ENCODE measurements at regions not wholly inside any gene's neighbourhood (a gene's known extent, or its start where the extent isn't known, plus 50 kb on each side); places are given as distances from the start of the nearest gene placed in this dataset.
"Not testable (repeated sequence)": the region's sequence is repeated elsewhere in the genome, so short reads cannot be mapped to it uniquely, and the experiment has no call there.

- no peak for DNase-seq (ENCODE audit: low spot score)
These were observed 55.2 kb downstream of the RPL22L1 start for GRCh38 chr3:170814822-170815221.

- DNase-seq (ENCODE audit: low spot score) = no peak
These were observed 56.7 kb downstream of the RPL22L1 start for GRCh38 chr3:170813266-170813665.

GRCh38 chr3:170811928-170812591 lies 57.9 kb downstream of the RPL22L1 start:
- DNase-seq (ENCODE audit: low spot score) = peak; percentile 79

GRCh38 chr3:170811515-170811914 lies 58.5 kb downstream of the RPL22L1 start:
- no peak for DNase-seq (ENCODE audit: low spot score)

- no peak for DNase-seq (ENCODE audit: low spot score)
These were observed 60.0 kb downstream of the RPL22L1 start for GRCh38 chr3:170809975-170810357.

DNA sequence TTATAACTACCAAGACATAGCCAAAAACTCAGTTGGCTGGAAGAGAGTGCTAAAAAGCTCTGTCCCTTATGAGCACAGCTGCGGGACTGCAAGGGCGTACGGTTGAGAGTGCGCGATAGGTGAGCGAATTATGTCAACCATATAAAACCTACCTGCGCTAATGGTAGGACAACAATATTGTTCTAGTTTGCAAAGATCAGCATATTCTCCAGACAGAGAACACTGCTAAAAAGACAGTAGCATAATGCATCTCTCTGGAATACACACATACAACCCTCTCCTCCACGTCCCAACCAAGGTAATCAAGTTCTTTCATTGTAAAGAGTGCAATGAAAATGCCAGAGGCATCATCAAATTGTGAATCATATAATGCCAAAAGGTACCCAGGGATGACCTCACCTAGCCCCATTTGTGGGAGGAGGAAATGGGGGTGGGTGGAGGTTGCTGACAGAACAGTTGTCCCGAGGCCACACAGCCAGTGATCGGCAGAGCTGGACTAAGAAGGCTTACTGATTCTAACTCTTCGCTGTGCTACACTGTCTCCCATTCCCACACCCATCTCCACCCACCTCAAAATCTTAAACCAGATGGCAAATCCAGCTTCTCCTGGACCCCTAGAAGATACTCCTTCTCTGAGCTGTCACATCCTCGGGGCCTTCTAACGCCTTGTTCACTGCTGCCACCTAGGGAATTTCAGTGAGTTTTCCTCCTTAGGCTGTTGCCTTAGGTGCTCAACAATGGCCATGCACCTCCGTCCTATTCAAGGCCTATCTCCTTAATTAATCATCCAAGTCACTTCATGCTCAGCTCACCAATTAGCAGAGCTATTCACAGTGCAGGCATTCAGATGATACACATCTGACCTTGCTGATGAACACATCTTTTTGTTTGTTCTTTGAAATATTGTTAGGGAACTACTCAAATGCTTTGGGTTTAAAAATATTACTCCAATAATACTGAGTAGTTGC lies 60.7 kb downstream of the RPL22L1 start:
- peak; percentile 8 for DNase-seq (ENCODE audit: low spot score)

DNA sequence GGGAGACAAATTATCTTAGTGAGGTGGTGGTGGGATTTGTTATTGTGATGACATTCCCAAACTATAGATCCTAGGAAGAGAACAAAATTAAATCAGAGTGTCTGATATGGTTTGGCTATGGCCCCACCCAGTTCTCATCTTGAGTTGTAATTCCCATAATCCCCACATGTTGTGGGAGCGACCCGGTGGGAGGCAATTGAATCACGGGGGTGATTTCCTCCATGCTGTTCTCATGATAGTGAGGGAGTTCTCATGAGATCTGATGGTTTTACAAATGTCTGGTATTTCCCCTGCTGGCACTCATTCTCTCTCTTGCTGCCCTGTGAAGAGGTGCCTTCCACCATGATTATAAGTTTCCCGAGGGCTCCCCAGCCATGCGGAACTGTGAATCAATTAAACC lies 62.0 kb downstream of the RPL22L1 start:
- DNase-seq (ENCODE audit: low spot score) = no peak

- DNase-seq (ENCODE audit: low spot score) = no peak
These were observed 63.3 kb downstream of the RPL22L1 start for GRCh38 chr3:170806676-170807075.

DNA sequence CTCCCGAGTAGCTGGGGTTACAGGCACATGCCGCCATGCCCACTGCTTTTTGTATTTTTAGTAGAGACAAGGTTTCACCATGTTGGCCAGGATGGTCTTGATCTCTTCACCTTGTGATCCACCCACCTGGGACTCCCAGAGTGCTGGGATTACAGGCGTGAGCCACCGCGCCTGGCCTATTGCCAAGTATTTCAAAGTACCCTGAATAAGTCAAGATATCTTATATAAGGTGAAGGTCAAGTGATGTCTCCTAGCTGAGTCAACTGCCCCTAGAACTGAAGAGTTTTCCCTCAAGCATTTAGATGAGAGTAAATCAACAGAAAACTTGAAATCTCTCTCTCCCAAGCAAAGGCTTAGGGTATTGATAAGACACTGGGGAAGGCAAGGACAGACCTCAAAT lies 63.9 kb downstream of the RPL22L1 start:
- no peak for DNase-seq (ENCODE audit: low spot score)

GRCh38 chr3:170805296-170805695 lies 64.7 kb downstream of the RPL22L1 start:
- DNase-seq (ENCODE audit: low spot score) = not testable (repeated sequence)

GRCh38 chr3:170804634-170805033 lies 65.4 kb downstream of the RPL22L1 start:
- DNase-seq (ENCODE audit: low spot score) = not testable (repeated sequence)

DNA sequence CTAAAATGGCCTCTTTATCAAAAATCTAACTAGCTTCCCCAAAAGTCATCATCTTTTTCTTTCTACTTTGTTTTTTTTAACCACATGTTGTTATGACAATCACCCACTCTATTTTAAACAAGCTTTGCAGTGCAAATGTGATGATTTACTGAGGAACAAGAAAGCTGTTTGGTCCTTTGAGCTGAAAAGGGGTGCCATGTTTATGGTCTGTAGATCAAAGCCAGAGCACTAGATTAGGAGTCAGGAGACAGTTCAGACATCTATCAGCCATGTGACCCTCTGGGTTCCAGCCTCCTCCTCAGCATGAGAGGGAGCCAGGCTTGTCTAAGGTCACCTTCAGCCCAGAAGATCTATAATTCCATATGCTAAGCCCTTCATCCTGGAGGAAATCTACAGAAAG lies 65.9 kb downstream of the RPL22L1 start:
- no peak for DNase-seq (ENCODE audit: low spot score)

DNA sequence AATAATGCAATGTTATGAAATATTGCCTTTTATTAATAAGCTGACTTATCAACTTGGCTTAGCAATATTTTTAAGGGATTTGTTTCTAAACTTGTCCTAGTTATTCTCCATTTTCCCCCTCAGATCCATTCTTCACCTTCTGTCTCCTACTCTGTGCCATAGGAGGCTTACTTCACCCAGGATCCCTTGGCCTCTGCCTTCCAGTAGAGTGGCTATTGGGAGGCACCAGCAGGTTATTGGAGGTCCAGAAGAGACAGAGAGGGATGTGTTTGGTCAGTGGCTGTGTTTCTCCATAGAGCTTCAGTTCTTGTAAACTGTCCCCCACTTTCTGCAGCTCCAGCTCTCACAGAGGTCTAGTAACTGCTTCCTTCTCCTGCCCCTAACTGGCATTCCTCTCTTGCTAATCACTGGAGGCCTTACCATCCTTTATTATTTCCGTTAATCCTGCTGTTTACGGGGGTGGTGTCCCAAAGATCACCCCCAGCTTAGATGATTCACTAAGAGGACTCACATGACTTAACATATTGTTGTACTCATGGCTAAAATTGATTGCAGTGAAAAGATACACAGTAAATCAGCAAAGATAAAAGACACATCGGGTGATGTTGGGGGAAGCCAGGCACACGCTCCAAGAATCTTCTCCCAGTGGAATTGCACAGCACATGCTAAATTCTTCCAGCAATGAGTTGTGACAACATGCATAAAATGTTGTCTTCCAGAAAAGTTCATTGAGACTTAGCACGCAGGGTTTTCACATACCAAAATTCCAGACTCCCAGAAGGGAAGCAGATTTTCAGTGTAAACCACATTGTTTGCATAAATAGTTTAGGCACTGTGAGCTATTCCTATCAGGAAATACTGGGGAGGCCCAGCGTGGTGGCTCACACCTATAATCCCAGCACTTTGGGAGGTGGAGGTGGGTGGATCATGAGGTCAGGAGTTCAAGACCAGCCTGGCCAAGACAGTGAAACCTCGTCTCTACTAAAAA lies 67.5 kb downstream of the RPL22L1 start:
- DNase-seq (ENCODE audit: low spot score) = no peak

DNA sequence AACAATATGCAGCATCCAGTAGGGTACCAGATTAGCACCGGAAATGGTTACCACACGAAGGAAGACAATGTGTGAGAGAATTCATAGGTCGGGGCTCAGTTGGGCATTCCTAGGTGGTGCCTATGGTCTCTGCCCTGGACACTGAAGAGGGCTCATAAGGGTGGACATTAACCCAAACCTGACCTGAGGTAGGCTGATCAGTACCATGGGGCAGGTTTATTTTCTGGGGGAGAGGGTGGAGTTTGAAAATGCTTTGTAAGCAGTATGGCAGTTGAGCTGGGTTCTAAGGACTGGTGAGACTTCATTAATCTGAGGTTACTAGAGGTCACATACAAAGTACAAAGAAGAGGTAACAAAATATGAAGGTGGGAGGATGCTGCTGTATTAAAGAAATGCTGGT lies 68.4 kb downstream of the RPL22L1 start:
- no peak for DNase-seq (ENCODE audit: low spot score)

- not testable (repeated sequence) for DNase-seq (ENCODE audit: low spot score)
These were observed 69.7 kb downstream of the RPL22L1 start for GRCh38 chr3:170800275-170800674.

DNA sequence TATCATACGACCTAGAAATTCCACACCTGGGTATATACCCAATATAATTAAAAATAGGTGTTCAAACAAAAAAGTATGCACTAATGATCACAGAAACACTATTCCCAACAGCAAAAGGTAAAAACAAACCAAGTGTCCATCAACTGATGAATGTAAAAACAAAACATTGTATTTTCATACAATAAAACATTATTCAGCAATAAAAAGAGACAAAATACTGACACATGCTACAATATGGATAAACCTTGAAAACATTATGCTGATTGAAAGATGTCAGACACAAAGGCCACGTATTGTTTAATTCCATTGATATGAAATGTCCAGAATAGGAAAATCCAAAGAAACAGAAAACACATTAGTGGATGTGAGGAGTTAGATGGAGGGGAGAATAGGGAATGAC lies 71.0 kb downstream of the RPL22L1 start:
- no peak for DNase-seq (ENCODE audit: low spot score)

- DNase-seq (ENCODE audit: low spot score) = no peak
These were observed 72.3 kb downstream of the RPL22L1 start for GRCh38 chr3:170797685-170798084.

DNA sequence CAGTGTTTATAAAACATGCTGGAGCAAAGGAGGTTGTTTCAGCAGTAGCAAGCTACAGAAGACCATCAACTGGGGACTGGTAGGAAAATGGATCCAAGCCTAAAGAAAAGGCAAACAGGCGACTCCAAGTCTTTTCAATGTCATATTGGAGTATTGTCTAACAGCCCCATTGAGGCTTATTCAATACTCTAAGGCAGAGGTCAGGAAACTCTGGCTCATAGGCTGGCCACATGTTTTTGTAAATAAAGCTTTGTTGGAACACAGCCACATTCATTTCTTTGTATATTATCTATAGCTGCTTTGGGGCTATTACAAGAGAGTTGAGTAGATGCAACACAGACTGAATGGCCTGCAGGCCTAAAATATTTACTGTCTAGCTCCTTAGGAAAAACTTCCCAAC lies 77.5 kb downstream of the RPL22L1 start:
- no peak for DNase-seq (ENCODE audit: low spot score)

DNA sequence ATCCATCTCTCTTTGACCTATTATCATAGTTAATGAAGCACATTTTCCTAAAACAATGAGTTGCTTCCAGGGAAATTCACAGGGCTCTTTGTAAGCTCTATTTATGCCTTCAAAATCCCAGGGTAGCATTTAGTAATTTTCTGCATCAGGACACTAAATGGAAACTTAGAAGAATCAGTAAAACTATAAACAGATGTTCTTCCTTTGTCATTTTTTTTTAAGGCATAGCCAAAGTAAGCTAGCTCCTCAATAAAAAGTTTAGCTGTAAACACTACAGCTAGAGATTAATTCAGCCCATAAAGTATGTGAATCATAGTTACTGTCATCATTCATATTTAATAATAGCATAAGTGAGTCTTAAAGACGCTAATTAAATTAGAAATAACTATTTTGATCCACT lies 79.3 kb downstream of the RPL22L1 start:
- DNase-seq (ENCODE audit: low spot score) = no peak

GRCh38 chr3:170787464-170787863 lies 82.5 kb downstream of the RPL22L1 start:
- DNase-seq (ENCODE audit: low spot score) = no peak

DNA sequence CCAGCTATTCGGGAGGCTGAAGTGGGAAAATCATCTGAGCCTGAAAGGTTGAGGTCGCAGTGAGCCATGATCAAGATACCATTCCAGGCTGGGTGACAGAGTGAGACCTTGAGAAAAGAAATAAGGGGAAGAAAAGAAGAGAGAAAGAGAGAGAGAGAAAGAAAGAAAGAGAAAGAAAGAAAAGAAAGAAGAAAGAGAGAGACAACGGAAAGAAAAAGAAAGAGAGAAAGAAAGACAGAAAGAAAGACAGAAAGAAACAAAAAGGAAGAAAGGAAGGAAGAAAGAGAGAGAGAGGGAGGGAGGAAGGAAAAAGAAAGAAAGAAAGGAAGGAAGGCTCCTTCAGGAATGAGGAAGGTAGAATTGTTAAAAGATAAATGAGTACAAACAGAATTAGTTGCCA lies 84.5 kb downstream of the RPL22L1 start:
- DNase-seq (ENCODE audit: low spot score) = no peak

DNA sequence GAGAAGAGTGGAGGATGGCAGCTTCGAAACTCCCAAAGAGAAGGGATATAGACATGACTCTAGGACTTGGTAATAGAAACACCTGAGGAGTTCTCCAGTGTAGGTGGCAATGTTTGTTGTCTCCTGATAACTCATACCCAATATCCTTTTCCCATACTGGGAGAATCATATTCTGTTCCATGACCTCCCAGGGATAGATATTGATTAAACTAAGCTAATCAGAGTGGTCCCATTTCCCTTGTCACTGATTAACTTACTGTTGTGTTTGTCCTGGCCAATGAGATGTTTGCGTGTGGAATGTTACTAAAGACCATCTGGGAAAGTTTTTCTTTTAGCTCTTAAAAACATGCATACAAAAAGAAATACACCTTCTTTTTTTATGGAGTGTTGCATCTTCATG lies 85.6 kb downstream of the RPL22L1 start:
- no peak for DNase-seq (ENCODE audit: low spot score)
